ENCODE measurements at regions not wholly inside any gene's neighbourhood (a gene's known extent, or its start where the extent isn't known, plus 50 kb on each side); places are given as distances from the start of the nearest gene placed in this dataset.

DNA sequence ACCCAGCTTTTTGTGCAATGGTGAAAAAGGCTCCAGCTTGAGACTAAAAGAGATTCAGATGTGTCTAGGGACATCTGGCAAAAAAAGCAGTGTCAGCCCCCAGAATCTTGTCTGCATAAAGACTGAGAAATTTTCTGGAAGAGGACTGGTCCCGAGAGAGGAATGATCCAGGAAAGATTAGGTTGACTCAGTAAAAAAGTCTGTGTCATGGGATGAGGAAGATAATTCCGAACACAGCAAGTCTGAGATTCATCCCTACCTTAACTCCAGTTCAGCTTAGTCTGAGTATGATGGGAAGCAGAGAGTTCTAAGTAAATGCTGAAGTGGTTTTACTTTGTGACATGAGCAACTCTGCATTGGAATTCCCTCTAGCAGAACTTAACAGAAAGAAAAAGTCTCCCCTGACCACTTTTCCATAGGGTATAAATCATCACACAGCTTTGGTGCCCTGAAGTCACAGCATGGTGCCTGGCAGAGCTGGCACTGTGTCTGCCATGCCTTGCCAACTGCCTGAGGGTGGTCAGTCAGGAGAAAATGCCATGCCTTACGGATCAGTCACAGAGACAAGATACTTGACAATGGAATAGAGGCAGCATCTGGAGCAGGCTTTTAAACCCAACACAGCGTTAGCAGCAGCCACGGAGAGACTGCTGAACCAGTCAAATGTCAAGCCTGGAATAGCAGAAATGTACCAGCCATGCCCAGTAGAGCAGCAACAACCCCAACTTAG is 153.4 kb downstream of the ZC3H11B start:
- TF ChIP-seq, protein P1, sequence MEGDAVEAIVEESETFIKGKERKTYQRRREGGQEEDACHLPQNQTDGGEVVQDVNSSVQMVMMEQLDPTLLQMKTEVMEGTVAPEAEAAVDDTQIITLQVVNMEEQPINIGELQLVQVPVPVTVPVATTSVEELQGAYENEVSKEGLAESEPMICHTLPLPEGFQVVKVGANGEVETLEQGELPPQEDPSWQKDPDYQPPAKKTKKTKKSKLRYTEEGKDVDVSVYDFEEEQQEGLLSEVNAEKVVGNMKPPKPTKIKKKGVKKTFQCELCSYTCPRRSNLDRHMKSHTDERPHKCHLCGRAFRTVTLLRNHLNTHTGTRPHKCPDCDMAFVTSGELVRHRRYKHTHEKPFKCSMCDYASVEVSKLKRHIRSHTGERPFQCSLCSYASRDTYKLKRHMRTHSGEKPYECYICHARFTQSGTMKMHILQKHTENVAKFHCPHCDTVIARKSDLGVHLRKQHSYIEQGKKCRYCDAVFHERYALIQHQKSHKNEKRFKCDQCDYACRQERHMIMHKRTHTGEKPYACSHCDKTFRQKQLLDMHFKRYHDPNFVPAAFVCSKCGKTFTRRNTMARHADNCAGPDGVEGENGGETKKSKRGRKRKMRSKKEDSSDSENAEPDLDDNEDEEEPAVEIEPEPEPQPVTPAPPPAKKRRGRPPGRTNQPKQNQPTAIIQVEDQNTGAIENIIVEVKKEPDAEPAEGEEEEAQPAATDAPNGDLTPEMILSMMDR (conservative IDR thresholded peaks at IDR 0.05; ENCODE audit: low read depth, low read length) = no peak
- TF ChIP-seq EZH2 (IDR thresholded peaks at IDR 0.05; ENCODE audit: borderline replicate concordance, low read depth, low read length, poor library complexity, severe bottlenecking) = no peak
